ENCODE measurements at regions not wholly inside any gene's neighbourhood (a gene's known extent, or its start where the extent isn't known, plus 50 kb on each side); places are given as distances from the start of the nearest gene placed in this dataset.

- TF ChIP-seq, protein P1, sequence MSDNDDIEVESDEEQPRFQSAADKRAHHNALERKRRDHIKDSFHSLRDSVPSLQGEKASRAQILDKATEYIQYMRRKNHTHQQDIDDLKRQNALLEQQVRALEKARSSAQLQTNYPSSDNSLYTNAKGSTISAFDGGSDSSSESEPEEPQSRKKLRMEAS (IDR thresholded peaks at IDR 0.05) = no peak
- TF ChIP-seq CTCF (IDR thresholded peaks at IDR 0.05; ENCODE audit: low read depth, low read length, missing input control) = no peak
- no peak for TF ChIP-seq TAF1 (conservative IDR thresholded peaks at IDR 0.05)
- TF ChIP-seq, protein P2, sequence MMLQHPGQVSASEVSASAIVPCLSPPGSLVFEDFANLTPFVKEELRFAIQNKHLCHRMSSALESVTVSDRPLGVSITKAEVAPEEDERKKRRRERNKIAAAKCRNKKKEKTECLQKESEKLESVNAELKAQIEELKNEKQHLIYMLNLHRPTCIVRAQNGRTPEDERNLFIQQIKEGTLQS (IDR thresholded peaks at IDR 0.05) = no peak
- TF ChIP-seq GABPA (IDR thresholded peaks at IDR 0.05 in 1 of 2, conservative IDR thresholded peaks at IDR 0.05 in 1 of 2) = no peak
Observed at GRCh38 chr4:153115322-153116290, 88.6 kb upstream of the TRIM2 start.
